ENCODE measurements at regions not wholly inside any gene's neighbourhood (a gene's known extent, or its start where the extent isn't known, plus 50 kb on each side); places are given as distances from the start of the nearest gene placed in this dataset.

GRCh38 chr7:91414734-91415133 is 150.5 kb downstream of the FZD1 start:
- no peak for TF ChIP-seq CTCF (conservative IDR thresholded peaks at IDR 0.05; ENCODE audit: low read depth, low read length)
- TF ChIP-seq EZH2 (IDR thresholded peaks at IDR 0.05; ENCODE audit: low read length, unreplicated experiment), result no peak
